SK-N-MC (cell line): ENCODE measurements at regions not wholly inside any gene's neighbourhood (a gene's known extent, or its start where the extent isn't known, plus 50 kb on each side); places are given as distances from the start of the nearest gene placed in this dataset.

Experiments used
- EZH2 ChIP-seq: fragments of 200-600 bp; sonication (generic); IDR thresholded peaks from one replicate; pipeline ENCODE4 v1.6.1; 2017; ENCODE audit warnings: antibody characterized with exemption
- POLR2AphosphoS5 ChIP-seq: IDR thresholded peaks from 2 replicates; pipeline ENCODE4 v1.6.1; 2012; ENCODE audit warnings: mild to moderate bottlenecking, low read depth, low read length, borderline replicate concordance

DNA sequence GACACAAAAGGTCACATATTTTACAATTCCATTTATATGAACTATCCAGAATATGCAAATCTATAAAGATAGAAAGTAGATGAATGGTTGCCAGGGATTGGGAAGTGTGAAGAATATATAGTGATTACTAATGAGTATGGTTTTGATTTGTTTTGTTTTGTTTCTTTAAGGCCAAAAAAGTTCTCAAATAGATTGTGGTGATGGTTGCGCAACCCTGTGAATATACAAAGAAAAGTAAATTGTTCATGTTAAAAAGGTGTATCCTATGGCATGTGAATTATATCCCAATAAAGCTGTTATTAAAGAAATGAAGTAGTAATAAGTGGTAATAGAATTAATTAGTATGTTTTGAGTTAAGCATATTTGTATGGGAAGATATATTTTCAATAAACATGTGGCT, 431.8 kb upstream of the CNTN4 start:
- TF ChIP-seq POLR2AphosphoS5 (no peak), EZH2 (no peak)
